CD14-positive monocyte (primary cell): ENCODE measurements at regions not wholly inside any gene's neighbourhood (a gene's known extent, or its start where the extent isn't known, plus 50 kb on each side); places are given as distances from the start of the nearest gene placed in this dataset.

Experiments used
- DNase-seq, 3 donors: peaks; one replicate each; pipeline ENCODE4 v3.0.0-alpha.2; 2011 to 2022
- H2AFZ ChIP-seq: 2 replicates; pipeline ENCODE4 v1.6.0; 2012; ENCODE audit warnings: mild to moderate bottlenecking, low read depth, low read length, inconsistent platforms; ENCODE audit not compliant: insufficient read depth, poor library complexity, severe bottlenecking
- H3K27ac ChIP-seq, 2 donors: 1 replicate in 1 of 2; 2 replicates in 1 of 2; pipeline ENCODE4 v1.5.1; 2012 to 2013; ENCODE audit warnings: low read length in 2 of 2, control low read depth in 1 of 2, inconsistent platforms in 1 of 2, low read depth in 1 of 2, mild to moderate bottlenecking in 1 of 2
- H3K27me3 ChIP-seq, 2 donors: one replicate each; pipeline versions ENCODE4 v1.6.0 to v1.6.1; 2011 to 2013; ENCODE audit warnings: low read length in 2 of 2; ENCODE audit not compliant: control insufficient read depth in 2 of 2, insufficient read depth in 2 of 2
- H3K36me3 ChIP-seq, 2 donors: replicated peaks in 1 of 2; 1 replicate in 1 of 2; 2 replicates in 1 of 2; pipeline versions ENCODE4 v1.5.1 to v1.6.1; 2012 to 2013; ENCODE audit warnings: low read length in 2 of 2, control low read depth in 1 of 2, inconsistent platforms in 1 of 2, mild to moderate bottlenecking in 1 of 2; ENCODE audit not compliant: insufficient read depth in 2 of 2, control insufficient read depth in 1 of 2
- H3K4me1 ChIP-seq, 2 donors: 1 replicate in 1 of 2; 2 replicates in 1 of 2; pipeline versions ENCODE4 v1.5.1 to v1.6.1; 2012 to 2013; ENCODE audit warnings: low read length in 2 of 2, control low read depth in 1 of 2, inconsistent platforms in 1 of 2, mild to moderate bottlenecking in 1 of 2, moderate library complexity in 1 of 2; ENCODE audit not compliant: insufficient read depth in 2 of 2, control insufficient read depth in 1 of 2
- H3K4me2 ChIP-seq: replicated peaks from 2 replicates; pipeline ENCODE3; 2012; ENCODE audit warnings: low read length, moderate library complexity, mild to moderate bottlenecking; ENCODE audit not compliant: poor library complexity, severe bottlenecking; ENCODE audit errors: extremely low read depth
- H3K4me3 ChIP-seq, 3 experiments: fragments of 200-600 bp in 1 of 3; sonication (generic) in 1 of 3; replicated peaks in 1 of 3; 1 replicate in 2 of 3; 2 replicates in 1 of 3; pipeline ENCODE4 v1.5.1; 2011 to 2013; ENCODE audit warnings: low read length in 3 of 3, mild to moderate bottlenecking in 3 of 3, control low read depth in 2 of 3, low read depth in 2 of 3, inconsistent platforms in 1 of 3, moderate library complexity in 1 of 3
- H3K79me2 ChIP-seq: 2 replicates; pipeline ENCODE4 v1.6.0; 2012; ENCODE audit warnings: mild to moderate bottlenecking, control low read depth, inconsistent platforms, low read length, moderate library complexity; ENCODE audit not compliant: insufficient read depth
- H3K9ac ChIP-seq: 2 replicates; pipeline ENCODE4 v1.6.0; 2017; ENCODE audit warnings: low read length, mild to moderate bottlenecking; ENCODE audit not compliant: insufficient read depth, poor library complexity, severe bottlenecking
- H3K9me3 ChIP-seq, 2 donors: replicated peaks in 1 of 2; 1 replicate in 1 of 2; 2 replicates in 1 of 2; pipeline versions ENCODE4 v1.5.1 to v1.6.1; 2012 to 2013; ENCODE audit warnings: low read length in 2 of 2, control low read depth in 1 of 2; ENCODE audit not compliant: control insufficient read depth in 1 of 2, insufficient read depth in 1 of 2
- H4K20me1 ChIP-seq: 2 replicates; pipeline ENCODE4 v1.6.0; 2012; ENCODE audit warnings: mild to moderate bottlenecking, low read length, control low read depth, moderate library complexity; ENCODE audit not compliant: insufficient read depth
- H3K27ac Mint-ChIP-seq, 7 donors: one replicate each; pipeline ENCODE4 v1.8.0; 2020; ENCODE audit warnings: mild to moderate bottlenecking in 7 of 7, mixed read lengths in 7 of 7, moderate library complexity in 6 of 7, inconsistent platforms in 2 of 7
- H3K27me3 Mint-ChIP-seq, 3 donors: one replicate each; pipeline ENCODE4 v1.8.0; 2021 to 2022; ENCODE audit warnings: low read depth in 3 of 3, mild to moderate bottlenecking in 3 of 3, mixed read lengths in 3 of 3, moderate library complexity in 3 of 3, inconsistent platforms in 1 of 3
- H3K36me3 Mint-ChIP-seq, 2 donors: one replicate each; pipeline ENCODE4 v1.8.0; 2020; ENCODE audit warnings: mixed read lengths in 2 of 2, inconsistent platforms in 1 of 2, mild to moderate bottlenecking in 1 of 2
- H3K4me1 Mint-ChIP-seq: one replicate; pipeline ENCODE4 v1.8.0; 2020; ENCODE audit warnings: mild to moderate bottlenecking, mixed read lengths
- H3K4me3 Mint-ChIP-seq, 2 donors: one replicate each; pipeline ENCODE4 v1.8.0; 2020; ENCODE audit warnings: mild to moderate bottlenecking in 2 of 2, mixed read lengths in 2 of 2, moderate library complexity in 1 of 2
- H3K9me3 Mint-ChIP-seq, 7 donors: one replicate each; pipeline ENCODE4 v1.8.0; 2020 to 2022; ENCODE audit warnings: mixed read lengths in 7 of 7, mild to moderate bottlenecking in 6 of 7, moderate library complexity in 6 of 7, inconsistent platforms in 2 of 7
- CTCF ChIP-seq: fragments of 200-600 bp; IDR thresholded peaks from one replicate; pipeline ENCODE4 v1.8.0; 2022; ENCODE audit warnings: antibody characterized with exemption, mild to moderate bottlenecking
- WGBS: methylation state at CpG from one replicate; pipeline ENCODE4 v1.1.5; 2013; ENCODE audit warnings: missing lambda C conversion rate; ENCODE audit not compliant: insufficient coverage; 5-methylcytosine and 5-hydroxymethylcytosine counted together
- intact Hi-C, 2 donors: fragments of 100-400 bp; cut with micrococcal nuclease; formaldehyde crosslinking; loops; one replicate each; pipeline versions ENCODE4 v1.15.0 to v1.15.1; 2023

DNA sequence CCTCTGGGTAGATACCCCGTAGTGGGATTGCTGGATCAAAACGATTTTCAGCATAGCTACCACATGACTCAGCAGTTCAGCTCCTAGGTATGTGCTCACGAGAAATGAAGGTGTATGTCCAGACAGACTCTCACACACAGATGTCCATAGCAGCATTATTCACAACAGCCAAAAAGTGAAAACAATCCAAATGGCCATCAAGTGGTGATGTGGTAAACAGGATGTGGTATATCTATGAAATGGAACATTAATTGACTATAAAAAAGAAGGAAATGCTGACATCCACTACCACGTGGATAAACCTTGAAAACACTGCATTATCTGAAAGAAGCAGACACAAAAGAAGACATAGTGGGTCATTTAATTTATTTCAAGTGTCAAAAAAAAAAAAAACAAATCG is 241.9 kb downstream of the EIPR1 start:
- Mint-ChIP-seq H3K27me3 (peaks cover 0 to 9% (median 2%) of the 10 kb centered on the region in 3 donors), H3K27ac (no peak overlapping the region), H3K36me3 (no peaks in the 10 kb centered on the region), H3K4me1 (peaks cover 4% of the 10 kb centered on the region), H3K9me3 (peaks cover 0 to 8% (median 4%) of the 10 kb centered on the region in 7 donors), H3K4me3 (no peak overlapping the region)
- Histone ChIP-seq H3K27ac (no peak overlapping the region), H3K4me2 (no peak overlapping the region), H3K27me3 (no peaks in the 10 kb centered on the region), H4K20me1 (no peaks in the 10 kb centered on the region), H3K9me3 (peaks cover 5 to 22% of the 10 kb centered on the region in 2 donors), H3K4me3 (no peak overlapping the region), H3K9ac (no peak overlapping the region), H3K4me1 (no peaks in the 10 kb centered on the region), H3K79me2 (no peaks in the 10 kb centered on the region), H3K36me3 (no peaks in the 10 kb centered on the region), H2AFZ (no peak overlapping the region)
- intact Hi-C loops = no loop called here
- 100% methylated on average over 2 of the region's 5 CpGs for WGBS
- no peak for DNase-seq
- no peak for TF ChIP-seq CTCF

DNA sequence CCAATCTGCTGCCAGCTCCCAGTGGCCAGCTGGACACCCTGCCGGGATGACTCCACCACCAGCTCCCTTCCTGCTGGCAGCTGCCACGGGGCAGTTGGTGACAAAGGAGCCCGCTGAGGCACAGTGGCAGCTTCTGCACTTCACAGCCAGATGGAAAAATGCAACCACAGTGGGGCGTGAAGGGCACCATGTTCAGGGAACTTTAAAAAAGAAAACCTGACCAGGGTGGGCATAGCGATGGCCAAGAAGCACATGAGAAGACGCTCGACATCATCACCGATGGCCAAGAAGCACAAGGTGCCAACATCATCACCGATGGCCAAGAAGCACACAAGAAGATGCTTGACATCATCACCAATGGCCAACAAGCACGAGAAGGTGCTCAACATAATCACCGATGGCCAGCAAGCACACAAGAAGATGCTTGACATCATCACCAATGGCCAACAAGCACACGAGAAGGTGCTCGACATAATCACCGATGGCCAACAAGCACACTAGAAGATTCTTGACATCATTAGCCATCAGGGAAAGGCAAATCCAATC is 243.5 kb downstream of the EIPR1 start:
- H3K36me3 ChIP-seq = no peaks in the 10 kb centered on the region
- Mint-ChIP-seq H3K9me3 (peaks cover 0 to 8% (median 4%) of the 10 kb centered on the region in 7 donors), H3K27me3 (peaks cover 2 to 11% (median 6%) of the 10 kb centered on the region in 3 donors), H3K4me3 (no peak overlapping the region), H3K36me3 (no peaks in the 10 kb centered on the region), H3K27ac (no peak overlapping the region), H3K4me1 (peaks cover 4% of the 10 kb centered on the region)
- H3K9ac ChIP-seq = no peak overlapping the region
- H3K4me2 ChIP-seq = no peak overlapping the region
- no peak overlapping the region for H3K4me3 ChIP-seq
- intact Hi-C loops = no loop called here
- H3K79me2 ChIP-seq = no peaks in the 10 kb centered on the region
- H2AFZ ChIP-seq = no peak overlapping the region
- no peak for TF ChIP-seq CTCF
- no peaks in the 10 kb centered on the region for H4K20me1 ChIP-seq
- no peak for DNase-seq
- H3K27me3 ChIP-seq = no peaks in the 10 kb centered on the region
- no peaks in the 10 kb centered on the region for H3K4me1 ChIP-seq
- H3K9me3 ChIP-seq = peaks cover 5 to 22% of the 10 kb centered on the region in 2 donors
- 97% methylated on average over 12 of the region's 14 CpGs for WGBS
- no peak overlapping the region for H3K27ac ChIP-seq
